ENCODE measurements at regions not wholly inside any gene's neighbourhood (a gene's known extent, or its start where the extent isn't known, plus 50 kb on each side); places are given as distances from the start of the nearest gene placed in this dataset.

GRCh38 chr1:239896980-239897379 lies 194.7 kb upstream of the FMN2 start:
- no peak for DNase-seq

- DNase-seq: no peak
These were observed 194.2 kb upstream of the FMN2 start for GRCh38 chr1:239897458-239897857.

DNA sequence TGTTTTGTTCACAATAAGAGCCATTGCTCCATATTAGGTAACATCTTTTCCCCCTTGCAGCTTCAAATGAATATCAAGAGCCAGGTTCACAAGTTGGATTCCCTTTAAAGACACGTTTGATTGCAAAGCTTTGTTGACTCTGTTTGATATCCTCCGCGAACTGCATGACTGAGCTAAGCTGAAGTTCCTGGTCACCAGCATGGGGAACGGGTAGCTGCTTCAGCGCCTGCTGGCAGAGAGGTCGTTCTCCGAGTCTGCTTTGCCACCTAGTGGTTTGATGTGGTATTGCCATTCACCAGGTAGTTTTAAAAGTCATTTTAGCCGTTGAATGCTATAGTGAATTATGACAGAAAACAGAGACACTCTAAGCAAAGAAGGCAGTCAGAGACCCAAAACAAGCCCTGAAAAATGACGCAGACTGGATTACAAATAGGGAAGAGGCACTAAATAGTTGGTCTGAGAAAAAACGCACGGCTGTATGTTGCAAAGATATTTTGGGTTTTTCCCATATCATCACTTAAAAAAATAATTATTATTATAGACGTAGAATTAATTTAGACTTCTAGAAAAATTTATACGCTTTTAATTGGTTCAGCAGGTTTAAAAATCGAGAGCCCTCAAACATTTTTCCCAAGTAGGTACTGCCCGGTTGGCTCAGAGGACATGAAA lies 193.5 kb upstream of the FMN2 start:
- peak; percentile 48 for DNase-seq

DNA sequence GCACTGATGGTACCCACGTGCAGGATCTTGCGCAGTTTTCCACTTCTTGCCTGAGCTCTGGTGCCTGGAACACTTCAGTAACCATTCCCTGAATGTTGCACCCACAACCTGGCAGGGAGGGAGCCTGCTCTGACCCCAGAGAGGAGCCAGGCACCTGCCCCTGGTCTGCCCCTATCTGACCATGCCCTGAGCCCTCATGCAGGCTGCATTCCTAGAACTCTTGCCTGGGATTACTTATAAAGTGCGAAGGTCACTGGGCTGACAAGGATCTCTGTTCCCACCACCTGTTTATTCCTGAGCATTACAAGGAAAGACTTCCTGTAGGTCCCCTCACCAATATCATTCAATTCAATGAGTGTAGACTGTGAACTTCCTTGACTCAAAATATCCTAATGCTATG lies 191.9 kb upstream of the FMN2 start:
- no peak for DNase-seq

DNA sequence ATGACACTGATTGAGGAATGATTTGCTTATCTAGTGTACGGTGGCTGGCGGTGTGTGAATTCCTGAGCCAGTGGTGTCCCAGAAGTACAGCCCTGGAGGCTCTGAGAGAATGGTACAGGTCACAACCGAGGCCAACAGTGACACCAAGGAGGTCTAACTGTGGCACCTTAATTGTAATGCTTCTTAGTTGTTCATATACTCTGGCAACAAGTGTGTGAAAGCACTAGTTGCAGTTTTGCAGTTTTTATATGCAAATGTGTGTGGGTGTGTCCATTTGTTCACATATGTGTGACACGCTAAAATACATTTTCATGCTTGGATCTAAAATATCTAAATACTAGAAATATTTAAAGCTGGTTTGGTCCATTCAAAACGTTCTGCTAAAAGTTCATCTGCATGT lies 185.3 kb upstream of the FMN2 start:
- no peak for DNase-seq

- DNase-seq: no peak
These were observed 181.8 kb upstream of the FMN2 start for GRCh38 chr1:239909898-239910297.

DNA sequence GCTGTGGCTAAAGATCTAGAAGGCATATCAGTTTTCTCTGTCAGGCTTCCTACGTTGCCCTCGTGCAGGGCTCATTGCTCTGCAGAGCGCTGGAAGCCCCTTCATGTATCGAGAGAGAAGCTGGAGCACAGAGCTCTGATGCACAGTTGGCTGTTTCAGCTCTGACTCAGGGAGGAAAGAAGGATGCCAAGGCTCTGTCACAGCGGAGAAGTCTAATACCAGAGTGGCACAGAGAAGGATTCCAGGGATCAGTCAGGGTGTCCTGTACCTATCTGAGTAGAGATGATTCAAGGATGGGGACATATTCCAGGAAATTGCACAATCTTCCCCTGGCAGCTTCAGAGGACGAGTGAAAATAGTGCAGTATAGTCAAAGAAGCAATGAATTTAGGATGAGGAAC lies 179.2 kb upstream of the FMN2 start:
- no peak for DNase-seq

DNA sequence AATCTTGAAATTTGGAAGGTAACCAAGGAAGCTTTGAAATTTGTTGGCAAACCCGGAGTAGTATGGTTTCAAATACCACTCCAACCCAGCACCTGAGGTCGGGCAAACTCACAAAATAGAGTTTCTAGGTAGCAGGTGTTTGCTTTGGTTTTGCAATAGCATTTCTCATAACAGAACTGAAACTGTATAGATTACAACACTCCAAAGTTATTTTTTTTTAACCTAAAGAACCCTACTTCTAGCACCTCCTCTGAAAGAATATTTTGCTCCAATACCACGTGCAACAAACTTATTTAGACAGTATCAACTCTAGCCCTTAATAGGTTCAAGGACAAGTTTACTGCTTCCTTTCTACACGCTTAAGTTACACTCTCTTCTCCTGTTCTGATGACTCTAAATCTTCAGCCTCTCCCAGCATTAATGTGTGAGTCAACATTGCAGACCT lies 178.5 kb upstream of the FMN2 start:
- no peak for DNase-seq

- no peak for DNase-seq
These were observed 176.9 kb upstream of the FMN2 start for GRCh38 chr1:239914751-239915231.

DNA sequence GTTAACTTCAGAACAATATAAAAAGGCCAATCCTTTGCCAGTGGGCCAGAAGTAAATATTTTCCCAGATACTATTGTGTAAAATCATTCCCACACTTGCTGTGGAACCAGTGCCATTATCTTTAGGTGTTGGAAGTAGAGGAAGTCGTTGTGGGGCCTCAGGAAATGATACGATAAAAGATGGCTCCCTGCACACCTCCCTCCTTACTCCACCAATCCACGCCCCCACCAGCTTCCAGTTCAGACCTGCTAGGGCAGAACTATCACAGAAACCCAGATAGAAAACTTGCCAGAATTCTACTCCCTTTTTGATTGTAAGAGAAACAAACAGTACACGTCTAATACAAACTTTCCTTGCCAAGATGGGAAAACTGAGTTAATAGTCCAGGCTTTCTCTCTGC lies 173.0 kb upstream of the FMN2 start:
- no peak for DNase-seq

DNA sequence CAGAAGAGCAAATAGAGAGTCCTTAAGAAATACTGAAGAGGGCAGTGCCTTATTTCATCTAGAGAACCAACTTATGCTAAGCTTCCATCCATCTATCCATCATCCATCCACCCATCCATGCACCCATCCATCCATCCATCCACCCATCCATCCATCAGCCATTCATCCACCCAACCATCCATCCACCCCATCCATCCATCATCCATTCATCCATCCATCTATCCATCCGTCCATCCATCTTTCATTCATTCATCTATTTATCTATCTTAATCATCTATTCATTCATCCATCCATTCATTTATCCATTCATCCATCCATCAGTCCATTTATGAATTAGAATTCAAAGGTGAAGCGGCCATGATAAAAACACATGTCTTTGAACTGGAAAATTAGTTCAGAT lies 171.5 kb upstream of the FMN2 start:
- no peak for DNase-seq

GRCh38 chr1:239922778-239923522 lies 168.7 kb upstream of the FMN2 start:
- DNase-seq: no peak

DNA sequence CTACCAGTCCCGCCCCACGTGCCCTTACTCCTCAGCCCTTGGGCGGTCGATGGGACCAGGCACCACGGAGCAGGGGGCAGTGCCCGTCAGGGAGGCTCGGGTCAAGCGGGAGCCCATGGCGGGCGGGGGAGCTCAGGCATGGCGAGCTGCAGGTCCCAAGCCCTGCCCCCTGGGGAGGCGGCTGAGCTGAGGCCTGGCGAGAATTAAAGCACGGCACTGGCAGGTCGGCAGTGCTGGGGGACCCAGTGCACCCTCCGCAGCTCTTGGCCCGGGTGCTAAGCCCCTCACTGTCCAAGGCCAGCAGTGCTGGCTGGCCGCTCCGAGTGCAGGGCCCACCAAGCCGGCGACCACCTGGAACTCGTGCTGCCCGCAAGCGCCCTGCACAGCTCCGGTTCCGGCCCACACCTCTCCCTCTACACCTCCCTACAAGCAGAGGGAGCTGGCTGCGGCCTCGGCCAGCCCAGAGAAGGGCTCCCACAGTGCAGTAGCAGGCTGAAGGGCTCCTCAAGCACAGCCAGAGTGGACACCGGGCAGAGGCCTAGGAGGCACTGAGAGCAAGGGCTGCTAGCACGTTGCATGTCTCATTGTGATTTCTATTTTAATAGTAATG lies 166.8 kb upstream of the FMN2 start:
- no peak for DNase-seq

GRCh38 chr1:239926184-239926583 lies 165.5 kb upstream of the FMN2 start:
- no peak for DNase-seq

DNA sequence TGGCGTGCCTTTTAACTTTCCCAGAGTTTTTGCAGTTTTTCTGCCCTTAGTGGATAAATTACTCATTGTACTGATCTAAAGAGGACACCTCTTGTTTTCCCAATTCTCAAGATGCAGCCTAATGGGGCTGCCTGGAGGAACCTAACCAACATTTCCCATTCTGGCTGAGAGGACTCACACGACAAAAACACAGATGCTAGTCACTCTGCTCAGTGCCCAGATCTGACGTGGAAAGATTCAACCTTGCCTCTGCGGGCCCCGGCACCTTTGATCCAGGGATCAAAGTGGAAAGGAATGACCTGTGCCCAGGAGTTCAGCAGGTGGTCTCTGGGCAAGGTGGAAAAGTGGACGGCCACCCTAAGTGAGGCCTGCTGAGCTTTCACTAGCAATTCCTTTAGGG lies 162.4 kb upstream of the FMN2 start:
- DNase-seq: no peak

- DNase-seq: no peak
These were observed 160.9 kb upstream of the FMN2 start for GRCh38 chr1:239930686-239931262.

DNA sequence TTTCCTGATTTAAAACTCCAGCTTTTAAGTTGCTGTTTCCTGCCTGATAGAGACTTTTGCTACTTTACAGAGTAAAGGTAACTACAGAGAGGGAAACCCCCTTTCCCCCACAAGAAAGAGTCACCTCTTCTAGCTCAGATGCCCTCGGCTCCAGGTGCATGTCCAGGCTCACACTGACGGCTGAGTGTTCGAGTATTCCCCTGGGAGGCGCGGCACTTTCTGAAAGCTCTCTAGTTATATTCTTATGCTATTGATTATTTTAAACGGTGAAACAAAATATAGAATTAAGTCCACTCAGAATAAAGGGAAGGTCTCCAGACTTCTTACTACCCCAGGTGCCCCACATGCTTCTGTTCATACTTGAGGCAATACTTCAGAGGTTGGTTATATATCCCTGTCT lies 160.3 kb upstream of the FMN2 start:
- no peak for DNase-seq

DNA sequence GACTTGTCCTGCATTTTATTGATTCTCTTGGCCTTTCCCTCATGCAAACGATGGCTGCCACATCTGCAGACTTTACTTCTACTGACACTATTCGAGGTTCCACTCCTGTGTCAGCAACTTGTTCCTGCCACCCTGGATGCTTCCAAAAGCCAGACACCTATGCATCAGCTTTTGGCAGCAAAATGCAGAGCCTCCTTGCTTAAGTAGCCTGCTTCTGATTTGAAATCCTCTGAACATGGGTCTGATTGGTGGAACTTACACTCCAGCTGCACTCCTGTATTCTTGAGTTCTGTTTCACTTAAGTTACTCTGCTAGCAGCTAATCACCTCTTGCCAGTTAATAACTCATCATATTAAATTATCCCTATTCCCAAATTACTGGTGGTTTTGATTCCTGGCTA lies 152.1 kb upstream of the FMN2 start:
- DNase-seq: no peak

- DNase-seq: no peak
These were observed 147.9 kb upstream of the FMN2 start for GRCh38 chr1:239943761-239944160.

DNA sequence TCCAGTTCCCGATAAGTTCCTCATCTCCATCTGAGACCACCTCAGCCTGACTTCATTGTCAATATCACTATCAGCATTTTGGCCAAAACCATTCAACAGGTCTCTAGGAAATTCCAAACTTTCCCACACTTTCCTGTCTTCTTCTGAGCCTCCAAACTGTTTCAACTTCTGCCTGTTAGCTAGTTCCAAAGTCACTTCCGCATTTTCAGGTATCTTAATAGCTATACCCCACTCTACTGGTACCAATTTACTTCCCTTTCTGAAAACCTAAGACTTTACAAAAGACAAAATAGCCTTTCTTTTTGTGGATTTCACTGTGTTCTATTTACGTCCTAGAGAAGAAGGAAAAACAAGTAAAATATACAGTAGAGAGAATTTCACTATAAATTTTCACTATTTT lies 147.0 kb upstream of the FMN2 start:
- no peak for DNase-seq

GRCh38 chr1:239947801-239948200 lies 143.9 kb upstream of the FMN2 start:
- no peak for DNase-seq

- DNase-seq: peak; percentile 11
These were observed 140.1 kb upstream of the FMN2 start for GRCh38 chr1:239951511-239952140.

Data from stimulated activated naive CD4-positive, alpha-beta T cell treated with Interleukin-2 at 50 U/mL for 16 hours (primary cell).